ENCODE measurements at regions not wholly inside any gene's neighbourhood (a gene's known extent, or its start where the extent isn't known, plus 50 kb on each side); places are given as distances from the start of the nearest gene placed in this dataset.

DNA sequence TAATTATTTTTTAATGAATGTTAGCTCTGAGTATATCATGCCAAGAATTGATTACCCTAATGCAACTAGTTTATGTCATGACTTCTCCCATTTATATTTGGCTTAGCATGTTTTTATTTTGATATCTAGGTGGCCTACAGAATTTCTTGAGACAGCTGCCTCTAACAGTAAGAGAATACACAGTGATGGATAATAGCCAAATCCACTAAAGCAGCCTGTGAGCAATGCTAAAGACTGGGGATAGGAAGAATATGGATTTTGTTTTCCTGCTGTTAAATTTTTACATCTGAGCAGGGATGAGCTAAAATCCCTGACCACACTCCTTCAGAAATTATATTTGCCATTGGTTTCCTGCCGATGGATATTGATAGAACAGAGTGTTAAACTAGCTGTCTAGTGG lies 149.3 kb upstream of the TGFBR2 start:
- no peak for DNase-seq
- H3K27ac ChIP-seq = no peak overlapping the region
- TF ChIP-seq CTCF (IDR thresholded peaks at IDR 0.05) (no peak), EP300 (IDR thresholded peaks at IDR 0.05) (no peak), POLR2A (IDR thresholded peaks at IDR 0.05) (no peak)
- WGBS, 3 donors = 74 to 91% (median 82%) methylated on average over 1 of the region's 1 CpG
- no peaks in the 10 kb centered on the region for H3K36me3 ChIP-seq
- intact Hi-C loops (cut with DNase I) = loop anchor here in 1 of 4 donors (10.0 kb wide), 1 partner anchor 148 kb away; the partner anchor contains the start of gene TGFBR2
- no peaks in the 10 kb centered on the region for H3K4me1 ChIP-seq (ENCODE audit: insufficient read depth)
- no peaks in the 10 kb centered on the region for H3K9me3 ChIP-seq
- no peak overlapping the region for H3K4me3 ChIP-seq
- H3K27me3 ChIP-seq = no peaks in the 10 kb centered on the region

- Histone ChIP-seq H3K27me3 (no peaks in the 10 kb centered on the region), H3K9me3 (no peaks in the 10 kb centered on the region), H3K4me3 (no peak overlapping the region), H3K4me1 (ENCODE audit: insufficient read depth) (no peaks in the 10 kb centered on the region), H3K27ac (no peak overlapping the region), H3K36me3 (no peaks in the 10 kb centered on the region)
- TF ChIP-seq POLR2A (IDR thresholded peaks at IDR 0.05) = no peak
- no peak for TF ChIP-seq EP300 (IDR thresholded peaks at IDR 0.05)
- no peak for TF ChIP-seq CTCF (IDR thresholded peaks at IDR 0.05)
- DNase-seq = no peak
- intact Hi-C loops (cut with DNase I) = loop anchor here in 1 of 4 donors (10.0 kb wide), 1 partner anchor 147 kb away; the partner anchor contains the start of gene TGFBR2
- WGBS, 3 donors = 83 to 96% (median 94%) methylated on average over 1 of the region's 1 CpG
Measured at GRCh38 chr3:30457726-30458125, 148.7 kb upstream of the TGFBR2 start.

DNA sequence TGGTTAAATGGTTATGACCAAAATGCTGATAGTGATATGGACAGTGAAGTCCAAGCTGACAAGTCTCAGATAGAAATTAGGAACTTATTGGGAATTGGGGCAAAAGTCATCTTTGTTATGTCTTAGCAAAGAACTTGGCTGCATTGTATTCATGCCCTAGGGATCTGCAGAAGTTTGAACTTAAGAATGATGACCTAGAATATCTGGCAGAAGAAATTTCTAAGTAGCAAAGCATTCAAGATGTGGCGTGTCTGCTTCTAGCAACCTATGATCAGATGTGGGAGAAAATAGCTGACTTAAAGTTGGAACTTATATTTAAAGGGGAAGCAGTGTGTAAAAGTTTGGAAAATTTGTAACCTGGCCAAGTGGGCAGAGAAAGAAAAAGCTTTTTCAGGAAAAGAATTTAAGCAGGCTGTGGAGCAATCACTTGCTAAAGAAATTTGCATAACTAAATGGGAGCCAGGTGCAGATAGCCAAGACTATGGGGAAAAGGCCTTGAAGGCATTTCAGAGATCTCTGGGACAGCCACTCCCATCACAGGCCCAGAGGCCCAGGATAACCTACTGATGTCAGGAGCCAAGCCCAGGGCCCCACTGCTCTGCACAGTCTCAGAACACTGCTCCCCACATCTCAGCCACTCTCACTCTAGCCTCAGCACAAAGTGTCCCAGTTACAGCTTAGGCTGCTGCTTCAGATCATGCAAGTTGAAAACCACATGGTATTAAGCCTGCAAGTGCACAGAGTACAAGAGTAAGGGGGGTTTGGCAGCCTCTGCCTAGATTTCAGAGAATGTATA lies 147.8 kb upstream of the TGFBR2 start:
- Histone ChIP-seq H3K4me1 (ENCODE audit: insufficient read depth) (no peaks in the 10 kb centered on the region), H3K9me3 (no peaks in the 10 kb centered on the region), H3K27me3 (no peaks in the 10 kb centered on the region), H3K36me3 (no peaks in the 10 kb centered on the region), H3K4me3 (no peak overlapping the region), H3K27ac (no peak overlapping the region)
- TF ChIP-seq EP300 (IDR thresholded peaks at IDR 0.05) (no peak), POLR2A (IDR thresholded peaks at IDR 0.05) (no peak), CTCF (IDR thresholded peaks at IDR 0.05) (no peak)
- intact Hi-C loops (cut with DNase I) = loop anchor here in 1 of 4 donors (10.0 kb wide), 1 partner anchor 146 kb away; the partner anchor contains the start of gene TGFBR2
- 39 to 60% (median 49%) methylated on average over 1 of the region's 1 CpG for WGBS, 3 donors
- DNase-seq = no peak

DNA sequence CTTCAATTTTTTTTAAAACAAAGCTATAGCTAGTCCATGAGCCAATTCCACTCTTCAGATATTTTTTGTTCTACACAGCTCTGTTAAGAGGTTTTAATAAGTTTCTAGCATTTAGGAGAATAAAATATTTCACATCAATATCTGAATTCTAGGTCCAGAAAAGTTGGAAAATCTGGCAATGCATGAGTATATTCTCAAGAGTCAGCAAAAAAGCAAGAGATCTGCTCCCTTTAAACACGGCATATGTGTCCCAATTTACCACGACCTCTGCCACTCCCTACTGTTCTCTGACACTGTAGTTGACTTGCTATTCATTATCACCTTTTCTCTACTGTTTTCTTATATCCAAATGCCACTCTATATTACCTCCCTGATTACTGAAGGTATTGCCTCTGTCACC lies 145.1 kb upstream of the TGFBR2 start:
- H3K36me3 ChIP-seq = no peaks in the 10 kb centered on the region
- no peaks in the 10 kb centered on the region for H3K9me3 ChIP-seq
- H3K27me3 ChIP-seq = no peaks in the 10 kb centered on the region
- H3K27ac ChIP-seq = no peak overlapping the region
- no peak for TF ChIP-seq POLR2A (IDR thresholded peaks at IDR 0.05)
- no peak for TF ChIP-seq EP300 (IDR thresholded peaks at IDR 0.05)
- TF ChIP-seq CTCF (IDR thresholded peaks at IDR 0.05) = no peak
- no peak overlapping the region for H3K4me3 ChIP-seq
- 74 to 85% (median 78%) methylated on average over 2 of the region's 2 CpGs for WGBS, 3 donors
- no peaks in the 10 kb centered on the region for H3K4me1 ChIP-seq (ENCODE audit: insufficient read depth)
- no peak for DNase-seq
- intact Hi-C loops (cut with DNase I) = no loop called here
